H9 (cell line): ENCODE measurements at regions not wholly inside any gene's neighbourhood (a gene's known extent, or its start where the extent isn't known, plus 50 kb on each side); places are given as distances from the start of the nearest gene placed in this dataset.

ENCODE experiments used
- DNase-seq: peaks from one replicate; pipeline ENCODE4 v3.0.0-alpha.2; 2017
- H2AFZ ChIP-seq: one replicate; pipeline ENCODE4 v1.6.1; 2013; ENCODE audit warnings: mild to moderate bottlenecking, low read length, control low read depth, moderate library complexity
- H2AK5ac ChIP-seq: 2 replicates; pipeline ENCODE4 v1.6.1; 2013; ENCODE audit warnings: low read length, control low read depth, mixed read lengths; ENCODE audit not compliant: insufficient read length
- H2BK120ac ChIP-seq: one replicate; pipeline ENCODE4 v1.6.1; 2013; ENCODE audit warnings: low read depth, mild to moderate bottlenecking, low read length, control low read depth, inconsistent platforms; ENCODE audit not compliant: poor library complexity, severe bottlenecking
- H2BK12ac ChIP-seq: 2 replicates; pipeline ENCODE4 v1.6.1; 2013; ENCODE audit warnings: low read length, control low read depth, mixed read lengths, low read depth; ENCODE audit not compliant: insufficient read length
- H2BK15ac ChIP-seq: 2 replicates; pipeline ENCODE4 v1.6.1; 2013; ENCODE audit warnings: low read depth, low read length, control low read depth
- H2BK20ac ChIP-seq: one replicate; pipeline ENCODE4 v1.6.1; 2013; ENCODE audit warnings: low read depth, mild to moderate bottlenecking, low read length, control low read depth, inconsistent platforms; ENCODE audit not compliant: poor library complexity, severe bottlenecking
- H2BK5ac ChIP-seq: 2 replicates; pipeline ENCODE4 v1.6.1; 2013; ENCODE audit warnings: low read length, control low read depth, mixed read lengths; ENCODE audit not compliant: insufficient read length
- H3K14ac ChIP-seq: 2 replicates; pipeline ENCODE4 v1.6.1; 2013; ENCODE audit warnings: low read length, control low read depth; ENCODE audit not compliant: insufficient read depth
- H3K18ac ChIP-seq: 2 replicates; pipeline ENCODE4 v1.6.1; 2013; ENCODE audit warnings: low read depth, mild to moderate bottlenecking, mixed read lengths, low read length, control low read depth; ENCODE audit not compliant: insufficient read length
- H3K23ac ChIP-seq: 2 replicates; pipeline ENCODE4 v1.6.1; 2013; ENCODE audit warnings: low read length, control low read depth, mixed read lengths, low read depth; ENCODE audit not compliant: insufficient read length
- H3K23me2 ChIP-seq: 2 replicates; pipeline ENCODE4 v1.6.1; 2013; ENCODE audit warnings: low read depth, mild to moderate bottlenecking, mixed read lengths, low read length, control low read depth; ENCODE audit not compliant: insufficient read length, poor library complexity, severe bottlenecking
- H3K27ac ChIP-seq: 2 replicates; pipeline ENCODE4 v1.5.1; 2013; ENCODE audit warnings: low read length, control low read depth, mixed read lengths, low read depth; ENCODE audit not compliant: insufficient read length
- H3K27me3 ChIP-seq: 2 replicates; pipeline ENCODE4 v1.6.1; 2013; ENCODE audit warnings: low read length, control low read depth, inconsistent platforms; ENCODE audit not compliant: insufficient read depth
- H3K4ac ChIP-seq: 2 replicates; pipeline ENCODE4 v1.6.1; 2013; ENCODE audit warnings: low read depth, mild to moderate bottlenecking, control low read depth, inconsistent platforms, low read length, moderate library complexity
- H3K4me1 ChIP-seq: 2 replicates; pipeline ENCODE4 v1.6.1; 2013; ENCODE audit warnings: low read length, control low read depth, inconsistent platforms; ENCODE audit not compliant: insufficient read depth
- H3K4me2 ChIP-seq: 2 replicates; pipeline ENCODE4 v1.6.1; 2013; ENCODE audit warnings: low read length, control low read depth, mixed read lengths; ENCODE audit not compliant: insufficient read length, insufficient read depth
- H3K56ac ChIP-seq: 2 replicates; pipeline ENCODE4 v1.6.1; 2013; ENCODE audit warnings: low read depth, mild to moderate bottlenecking, mixed read lengths, low read length, control low read depth; ENCODE audit not compliant: insufficient read length
- H3K79me1 ChIP-seq: 2 replicates; pipeline ENCODE4 v1.6.1; 2013; ENCODE audit warnings: low read depth, mild to moderate bottlenecking, moderate library complexity, low read length, control low read depth, inconsistent platforms; ENCODE audit not compliant: insufficient read depth, poor library complexity, severe bottlenecking
- H3K79me2 ChIP-seq: 2 replicates; pipeline ENCODE4 v1.6.1; 2013; ENCODE audit warnings: low read length, control low read depth, inconsistent platforms; ENCODE audit not compliant: insufficient read depth
- H3K9ac ChIP-seq: 2 replicates; pipeline ENCODE4 v1.6.1; 2013; ENCODE audit warnings: low read length, control low read depth, mixed read lengths; ENCODE audit not compliant: insufficient read length; ENCODE audit errors: extremely low read depth
- H3K9me3 ChIP-seq: one replicate; pipeline ENCODE4 v1.6.1; 2013; ENCODE audit warnings: low read depth, low read length, inconsistent platforms; ENCODE audit not compliant: control insufficient read depth
- H3T11ph ChIP-seq: one replicate; pipeline ENCODE4 v1.6.1; 2013; ENCODE audit warnings: mild to moderate bottlenecking, low read length, control low read depth, inconsistent platforms
- H4K20me1 ChIP-seq: one replicate; pipeline ENCODE4 v1.6.1; 2013; ENCODE audit not compliant: control insufficient read depth, insufficient read length, insufficient read depth
- H4K5ac ChIP-seq: 2 replicates; pipeline ENCODE4 v1.6.1; 2013; ENCODE audit warnings: low read depth, mild to moderate bottlenecking, mixed read lengths, low read length, control low read depth; ENCODE audit not compliant: insufficient read length
- H4K8ac ChIP-seq: replicated peaks from 2 replicates; pipeline ENCODE4 v1.6.1; 2013; ENCODE audit warnings: low read length, control low read depth, mixed read lengths, low read depth; ENCODE audit not compliant: insufficient read length
- H4K91ac ChIP-seq: 2 replicates; pipeline ENCODE4 v1.6.1; 2013; ENCODE audit warnings: low read depth, mild to moderate bottlenecking, moderate library complexity, mixed read lengths, low read length, control low read depth; ENCODE audit not compliant: insufficient read length
- H3K27ac Mint-ChIP-seq, 3 experiments: 2 replicates in 2 of 3; 3 replicates in 1 of 3; pipeline ENCODE4 v1.8.0; 2020 to 2021; ENCODE audit warnings: mixed read lengths in 3 of 3, mild to moderate bottlenecking in 1 of 3, moderate library complexity in 1 of 3
- H3K27me3 Mint-ChIP-seq: 2 replicates; pipeline ENCODE4 v1.8.0; 2021; ENCODE audit warnings: low read depth, mild to moderate bottlenecking, moderate library complexity, mixed read lengths
- H3K36me3 Mint-ChIP-seq, 3 experiments: 2 replicates in 2 of 3; 3 replicates in 1 of 3; pipeline ENCODE4 v1.8.0; 2020 to 2021; ENCODE audit warnings: low read depth in 3 of 3, mixed read lengths in 3 of 3; ENCODE audit not compliant: insufficient read depth in 1 of 3
- H3K4me1 Mint-ChIP-seq, 2 experiments: 2 replicates each; pipeline ENCODE4 v1.8.0; 2020; ENCODE audit warnings: mixed read lengths in 2 of 2
- H3K4me3 Mint-ChIP-seq, 2 experiments: 2 replicates in 1 of 2; 3 replicates in 1 of 2; pipeline ENCODE4 v1.8.0; 2020 to 2021; ENCODE audit warnings: mild to moderate bottlenecking in 2 of 2, mixed read lengths in 2 of 2, moderate library complexity in 1 of 2
- H3K9me3 Mint-ChIP-seq, 2 experiments: 2 replicates in 1 of 2; 3 replicates in 1 of 2; pipeline ENCODE4 v1.8.0; 2020; ENCODE audit warnings: mild to moderate bottlenecking in 2 of 2, mixed read lengths in 2 of 2, moderate library complexity in 1 of 2
- WGBS: extraction: QIAGEN DNeasy Blood & Tissue Kit; methylation state at CpG from one replicate; pipeline ENCODE4 v1.1.7; 2013; ENCODE audit warnings: missing lambda C conversion rate, low lambda C conversion rate, mixed read lengths; ENCODE audit not compliant: insufficient read length; ENCODE audit errors: extremely low coverage; 5-methylcytosine and 5-hydroxymethylcytosine counted together
- TF ChIP-seq, protein P1 (sequence below): fragments of 200-600 bp; sonication (generic); conservative IDR thresholded peaks from 3 replicates; pipeline ENCODE4 v1.8.0; 2021; ENCODE audit warnings: antibody characterized with exemption, mild to moderate bottlenecking

DNA sequence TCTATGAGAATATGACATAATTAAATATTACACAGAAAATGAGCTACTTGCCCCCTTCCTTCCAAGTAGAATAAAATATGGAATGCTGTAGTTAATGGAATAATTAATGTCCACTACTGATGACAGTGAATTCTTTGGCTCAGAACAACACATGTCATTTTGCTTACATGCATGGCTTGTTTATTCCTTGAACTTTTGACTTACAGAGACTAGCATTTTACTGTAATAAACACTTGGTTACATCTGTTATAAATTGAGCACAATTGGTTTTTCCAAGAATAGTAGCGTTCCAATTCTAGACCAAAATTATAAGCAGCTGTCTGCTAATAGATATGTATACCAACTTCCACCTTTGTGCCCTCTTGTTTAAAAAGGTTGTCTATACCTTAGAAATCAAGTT lies 286.7 kb downstream of the OTUD1 start:
- H3K23me2 ChIP-seq, result no peaks in the 10 kb centered on the region
- H3K4me2 ChIP-seq, result no peak overlapping the region
- H2BK20ac ChIP-seq, result no peak overlapping the region
- no peak overlapping the region for H2BK5ac ChIP-seq
- H4K91ac ChIP-seq, result no peak overlapping the region
- no peaks in the 10 kb centered on the region for H3K79me2 ChIP-seq
- no peak overlapping the region for H3K18ac ChIP-seq
- H2BK12ac ChIP-seq, result no peak overlapping the region
- no peaks in the 10 kb centered on the region for H4K20me1 ChIP-seq
- H4K8ac ChIP-seq, result no peak overlapping the region
- no peak overlapping the region for H3K4ac ChIP-seq
- H4K5ac ChIP-seq, result no peak overlapping the region
- H3K4me1 ChIP-seq, result no peaks in the 10 kb centered on the region
- H3K27ac Mint-ChIP-seq, result no peak overlapping the region
- H2BK120ac ChIP-seq, result no peak overlapping the region
- no peak overlapping the region for H3K27ac ChIP-seq
- H2AFZ ChIP-seq, result no peak overlapping the region
- no peak overlapping the region for H3T11ph ChIP-seq
- no peak overlapping the region for H3K14ac ChIP-seq
- no peak overlapping the region for H2BK15ac ChIP-seq
- H3K27me3 Mint-ChIP-seq, result no peaks in the 10 kb centered on the region
- H3K9ac ChIP-seq, result no peak overlapping the region
- peaks cover 11 to 16% of the 10 kb centered on the region in 2 experiments; a peak in 3 of 5 replicates for H3K9me3 Mint-ChIP-seq
- H3K4me1 Mint-ChIP-seq, result no peaks in the 10 kb centered on the region
- WGBS, result no CpG with 5 or more reads among the region's 1 CpG
- H3K4me3 Mint-ChIP-seq, result no peak overlapping the region
- no peaks in the 10 kb centered on the region for H3K27me3 ChIP-seq
- TF ChIP-seq, protein P1, sequence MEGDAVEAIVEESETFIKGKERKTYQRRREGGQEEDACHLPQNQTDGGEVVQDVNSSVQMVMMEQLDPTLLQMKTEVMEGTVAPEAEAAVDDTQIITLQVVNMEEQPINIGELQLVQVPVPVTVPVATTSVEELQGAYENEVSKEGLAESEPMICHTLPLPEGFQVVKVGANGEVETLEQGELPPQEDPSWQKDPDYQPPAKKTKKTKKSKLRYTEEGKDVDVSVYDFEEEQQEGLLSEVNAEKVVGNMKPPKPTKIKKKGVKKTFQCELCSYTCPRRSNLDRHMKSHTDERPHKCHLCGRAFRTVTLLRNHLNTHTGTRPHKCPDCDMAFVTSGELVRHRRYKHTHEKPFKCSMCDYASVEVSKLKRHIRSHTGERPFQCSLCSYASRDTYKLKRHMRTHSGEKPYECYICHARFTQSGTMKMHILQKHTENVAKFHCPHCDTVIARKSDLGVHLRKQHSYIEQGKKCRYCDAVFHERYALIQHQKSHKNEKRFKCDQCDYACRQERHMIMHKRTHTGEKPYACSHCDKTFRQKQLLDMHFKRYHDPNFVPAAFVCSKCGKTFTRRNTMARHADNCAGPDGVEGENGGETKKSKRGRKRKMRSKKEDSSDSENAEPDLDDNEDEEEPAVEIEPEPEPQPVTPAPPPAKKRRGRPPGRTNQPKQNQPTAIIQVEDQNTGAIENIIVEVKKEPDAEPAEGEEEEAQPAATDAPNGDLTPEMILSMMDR, result no peak
- no peaks in the 10 kb centered on the region for H3K79me1 ChIP-seq
- peaks cover 0 to 2% (median 0%) of the 10 kb centered on the region in 3 experiments; a peak in 2 of 7 replicates for H3K36me3 Mint-ChIP-seq
- H2AK5ac ChIP-seq, result no peak overlapping the region
- no peak overlapping the region for H3K23ac ChIP-seq
- H3K56ac ChIP-seq, result no peak overlapping the region
- DNase-seq, result no peak
- H3K9me3 ChIP-seq, result no peaks in the 10 kb centered on the region
